Testis (tissue), 2 donors: ENCODE measurements at regions not wholly inside any gene's neighbourhood (a gene's known extent, or its start where the extent isn't known, plus 50 kb on each side); places are given as distances from the start of the nearest gene placed in this dataset.

Experiments
- CTCF ChIP-seq, 3 experiments: fragments of 450-650 bp in 2 of 3; fragments of 200-600 bp in 1 of 3; sonication (generic) in 1 of 3; IDR thresholded peaks; one replicate each; pipeline ENCODE4 v1.5.1; 2016 to 2019; ENCODE audit warnings: antibody characterized with exemption in 3 of 3, mild to moderate bottlenecking in 2 of 3, moderate library complexity in 1 of 3
- POLR2A ChIP-seq: fragments of 450-650 bp; IDR thresholded peaks from one replicate; pipeline ENCODE4 v1.6.1; 2017; ENCODE audit warnings: antibody characterized with exemption, mild to moderate bottlenecking, moderate library complexity

DNA sequence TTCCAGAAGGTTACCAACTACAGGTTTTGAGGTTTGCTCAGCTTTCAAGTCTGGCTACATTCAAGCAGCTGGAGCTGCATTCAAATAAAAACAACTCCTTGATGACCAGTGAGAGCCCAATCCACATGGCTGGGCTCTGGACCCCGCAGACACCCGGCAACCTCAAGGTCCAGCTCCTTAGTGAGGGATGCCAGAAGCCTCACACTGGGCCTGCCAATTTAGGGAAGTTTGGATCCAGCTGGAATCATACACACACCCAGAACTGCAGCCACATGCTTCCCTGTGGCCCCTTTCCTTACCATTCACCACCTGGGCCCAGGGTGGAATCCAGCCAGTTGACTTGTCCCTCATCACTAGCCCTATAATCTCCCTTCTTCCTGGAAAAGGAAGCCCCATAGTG lies 123.7 kb downstream of the UBE2U start:
- TF ChIP-seq POLR2A, result no peak
- TF ChIP-seq CTCF (IDR thresholded peaks at IDR 0.05), result no peak
